ENCODE measurements at regions not wholly inside any gene's neighbourhood (a gene's known extent, or its start where the extent isn't known, plus 50 kb on each side); places are given as distances from the start of the nearest gene placed in this dataset.
A peak's percentile ranks its signal among the peaks of the same experiment; 100 is the strongest.

DNA sequence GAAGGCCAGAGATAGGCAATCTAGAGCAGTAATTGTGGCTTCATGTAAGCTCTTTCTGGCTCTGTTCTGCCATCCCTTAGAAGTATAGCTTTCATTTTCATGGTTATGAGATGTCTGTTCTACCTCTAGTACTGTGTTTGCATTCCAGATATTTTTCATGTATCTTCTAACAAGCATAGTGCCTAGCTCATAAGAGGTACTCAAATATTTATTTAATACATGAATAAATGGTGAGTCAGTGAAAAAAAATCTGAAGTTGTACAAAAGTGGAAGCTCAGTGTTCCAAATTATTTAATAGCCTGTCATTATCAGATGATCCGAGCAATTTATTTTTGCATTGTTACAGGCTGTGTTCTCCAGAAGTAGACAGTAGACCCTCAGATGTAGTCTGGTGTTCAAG, 64.3 kb downstream of the OXSM start:
- H3K9me3 ChIP-seq: no peaks in the 10 kb centered on the region
- no peaks in the 10 kb centered on the region for H3K36me3 ChIP-seq
- H3K27ac ChIP-seq: no peak overlapping the region
- intact Hi-C loops (cut with DNase I): no loop called here
- H3K27me3 ChIP-seq: no peaks in the 10 kb centered on the region
- no peak for DNase-seq
- TF ChIP-seq, protein P1, sequence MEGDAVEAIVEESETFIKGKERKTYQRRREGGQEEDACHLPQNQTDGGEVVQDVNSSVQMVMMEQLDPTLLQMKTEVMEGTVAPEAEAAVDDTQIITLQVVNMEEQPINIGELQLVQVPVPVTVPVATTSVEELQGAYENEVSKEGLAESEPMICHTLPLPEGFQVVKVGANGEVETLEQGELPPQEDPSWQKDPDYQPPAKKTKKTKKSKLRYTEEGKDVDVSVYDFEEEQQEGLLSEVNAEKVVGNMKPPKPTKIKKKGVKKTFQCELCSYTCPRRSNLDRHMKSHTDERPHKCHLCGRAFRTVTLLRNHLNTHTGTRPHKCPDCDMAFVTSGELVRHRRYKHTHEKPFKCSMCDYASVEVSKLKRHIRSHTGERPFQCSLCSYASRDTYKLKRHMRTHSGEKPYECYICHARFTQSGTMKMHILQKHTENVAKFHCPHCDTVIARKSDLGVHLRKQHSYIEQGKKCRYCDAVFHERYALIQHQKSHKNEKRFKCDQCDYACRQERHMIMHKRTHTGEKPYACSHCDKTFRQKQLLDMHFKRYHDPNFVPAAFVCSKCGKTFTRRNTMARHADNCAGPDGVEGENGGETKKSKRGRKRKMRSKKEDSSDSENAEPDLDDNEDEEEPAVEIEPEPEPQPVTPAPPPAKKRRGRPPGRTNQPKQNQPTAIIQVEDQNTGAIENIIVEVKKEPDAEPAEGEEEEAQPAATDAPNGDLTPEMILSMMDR (IDR thresholded peaks at IDR 0.05): no peak
- no peak for TF ChIP-seq POLR2A (IDR thresholded peaks at IDR 0.05)
- H3K4me3 ChIP-seq: no peak overlapping the region
- peaks cover 4 to 23% (median 6%) of the 10 kb centered on the region in 3 donors for H3K4me1 ChIP-seq
- WGBS, 2 donors: 26 to 43% methylated on average over 1 of the region's 1 CpG

DNA sequence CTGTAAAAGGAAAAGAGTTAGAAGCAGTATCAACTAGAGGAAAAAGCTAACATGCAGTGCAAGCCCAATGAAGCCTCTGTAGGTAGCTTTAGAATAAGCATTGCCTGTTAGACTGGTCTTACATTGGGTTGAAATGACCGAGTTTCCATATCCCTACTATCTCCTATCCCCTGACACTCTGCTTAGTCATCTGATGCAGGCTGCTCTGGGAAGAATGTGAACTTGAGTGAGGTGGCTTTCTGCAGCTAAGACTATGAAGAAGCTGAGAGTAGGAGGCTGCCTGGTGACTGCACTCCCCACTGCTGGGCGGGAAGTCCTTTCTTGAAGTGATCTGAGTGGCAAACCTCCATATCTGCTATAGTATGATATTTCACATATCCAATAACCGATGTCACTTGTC, 64.7 kb downstream of the OXSM start:
- no peaks in the 10 kb centered on the region for H3K36me3 ChIP-seq
- H3K27me3 ChIP-seq: no peaks in the 10 kb centered on the region
- H3K4me3 ChIP-seq: no peak overlapping the region
- no peak overlapping the region for H3K27ac ChIP-seq
- no peak for DNase-seq
- H3K9me3 ChIP-seq: no peaks in the 10 kb centered on the region
- WGBS, 2 donors: 67 to 71% methylated on average over 3 of the region's 3 CpGs
- TF ChIP-seq, protein P1 (IDR thresholded peaks at IDR 0.05): no peak
- TF ChIP-seq POLR2A (IDR thresholded peaks at IDR 0.05): no peak
- peaks cover 4 to 23% (median 6%) of the 10 kb centered on the region in 3 donors for H3K4me1 ChIP-seq
- intact Hi-C loops (cut with DNase I): loop anchor here (5.0 kb wide), 1 partner anchor 207 kb away; no protein-coding TSS in a partner anchor

DNA sequence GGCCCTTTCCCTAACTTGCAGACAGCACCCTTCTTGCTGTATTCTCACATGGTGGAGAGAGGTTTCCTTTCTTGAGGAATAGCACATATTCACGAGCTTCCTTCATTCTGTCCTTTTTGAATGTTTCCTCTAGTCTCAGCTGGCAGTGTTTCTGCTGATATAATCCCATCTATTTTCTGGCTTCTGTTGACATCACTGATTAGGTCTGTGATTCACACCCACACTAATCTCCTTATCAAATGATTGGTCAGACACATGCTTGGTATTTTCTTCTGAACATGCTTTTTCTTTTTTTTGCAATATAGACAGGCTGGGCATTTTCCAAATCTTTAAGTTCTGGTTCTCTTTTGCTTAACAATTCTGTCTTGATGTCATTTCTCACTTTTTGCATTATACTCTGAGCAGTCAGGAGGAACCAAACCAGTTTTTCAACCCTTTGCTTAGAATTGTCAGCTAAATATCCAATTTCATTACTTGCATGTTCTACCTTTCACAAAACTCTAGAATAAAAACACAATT, 65.4 kb downstream of the OXSM start:
- Histone ChIP-seq H3K4me1 (peaks cover 4 to 23% (median 6%) of the 10 kb centered on the region in 3 donors), H3K36me3 (no peaks in the 10 kb centered on the region), H3K9me3 (no peaks in the 10 kb centered on the region), H3K27ac (no peak overlapping the region), H3K27me3 (no peaks in the 10 kb centered on the region), H3K4me3 (no peak overlapping the region)
- intact Hi-C loops (cut with DNase I): loop anchor here (5.0 kb wide), 1 partner anchor 208 kb away; no protein-coding TSS in a partner anchor
- DNase-seq: no peak
- TF ChIP-seq, protein P1 (IDR thresholded peaks at IDR 0.05): no peak
- TF ChIP-seq POLR2A (IDR thresholded peaks at IDR 0.05): no peak
- WGBS, 2 donors: 40 to 50% methylated on average over 1 of the region's 1 CpG

DNA sequence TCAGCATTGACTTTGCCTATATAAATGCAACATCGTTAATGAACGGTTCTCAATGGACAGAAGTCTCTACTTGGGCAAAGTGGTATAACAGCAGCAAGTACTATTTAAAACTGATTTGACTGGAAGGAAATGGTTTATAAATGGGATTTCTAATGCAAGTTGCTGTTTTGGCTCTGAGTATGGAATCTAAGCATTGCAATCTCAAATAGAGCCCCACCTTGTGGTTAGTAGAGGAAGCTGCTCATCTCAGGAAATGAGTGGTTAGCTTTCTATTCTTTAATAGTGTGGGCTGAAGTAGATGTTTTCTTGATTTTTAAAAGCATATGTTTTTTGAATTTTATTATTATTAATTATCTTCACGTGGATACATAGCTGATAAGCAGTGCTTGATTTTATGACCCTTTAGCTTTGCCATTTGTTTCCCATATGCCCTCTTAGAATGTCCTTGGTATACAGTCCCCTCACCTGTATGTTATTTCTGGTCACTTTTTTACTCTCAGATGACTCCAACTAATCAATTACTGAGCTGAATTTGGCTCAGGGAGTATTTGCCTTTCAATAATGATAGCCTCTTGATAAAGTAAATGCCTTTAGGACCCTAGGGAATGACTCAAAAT, 67.1 kb downstream of the OXSM start:
- DNase-seq: no peak
- intact Hi-C loops (cut with DNase I): loop anchor here (5.0 kb wide), 1 partner anchor 210 kb away; no protein-coding TSS in a partner anchor
- no peak overlapping the region for H3K4me3 ChIP-seq
- 61 to 69% methylated on average over 3 of the region's 3 CpGs for WGBS, 2 donors
- TF ChIP-seq, protein P1 (IDR thresholded peaks at IDR 0.05): peak; percentile 44 to 73 (median 58)
- TF ChIP-seq POLR2A (IDR thresholded peaks at IDR 0.05): no peak
- no peaks in the 10 kb centered on the region for H3K36me3 ChIP-seq
- H3K9me3 ChIP-seq: no peaks in the 10 kb centered on the region
- peaks cover 4 to 23% (median 6%) of the 10 kb centered on the region in 3 donors for H3K4me1 ChIP-seq
- no peaks in the 10 kb centered on the region for H3K27me3 ChIP-seq
- no peak overlapping the region for H3K27ac ChIP-seq

DNA sequence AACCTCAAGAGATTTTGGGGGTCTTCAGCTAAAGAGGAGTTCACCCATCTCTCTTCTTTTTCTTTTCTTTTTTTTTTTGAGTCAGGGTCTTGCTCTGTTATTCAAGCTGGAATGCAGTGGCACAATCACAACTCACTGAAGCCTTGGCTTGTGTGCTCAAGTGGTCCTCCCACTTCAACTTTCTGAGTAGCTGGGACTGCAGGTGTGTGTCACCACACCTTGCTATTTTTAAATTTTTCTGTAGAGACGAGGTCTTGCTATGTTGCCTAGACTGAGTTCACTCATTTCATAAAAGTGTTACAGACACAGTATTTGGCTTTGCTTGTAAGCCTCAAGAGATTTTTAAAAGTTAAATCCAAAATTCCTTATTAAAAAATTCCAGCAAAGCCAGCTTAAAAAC, 71.7 kb downstream of the OXSM start:
- Histone ChIP-seq H3K4me3 (no peak overlapping the region), H3K36me3 (no peaks in the 10 kb centered on the region), H3K27ac (no peak overlapping the region), H3K9me3 (no peaks in the 10 kb centered on the region), H3K4me1 (no peaks in the 10 kb centered on the region), H3K27me3 (no peaks in the 10 kb centered on the region)
- no peak for DNase-seq
- intact Hi-C loops (cut with DNase I): no loop called here
- TF ChIP-seq, protein P1 (IDR thresholded peaks at IDR 0.05): no peak
- no peak for TF ChIP-seq POLR2A (IDR thresholded peaks at IDR 0.05)
- WGBS, 2 donors: 70 to 77% methylated on average over 1 of the region's 1 CpG
